ENCODE measurements at regions not wholly inside any gene's neighbourhood (a gene's known extent, or its start where the extent isn't known, plus 50 kb on each side); places are given as distances from the start of the nearest gene placed in this dataset.

DNA sequence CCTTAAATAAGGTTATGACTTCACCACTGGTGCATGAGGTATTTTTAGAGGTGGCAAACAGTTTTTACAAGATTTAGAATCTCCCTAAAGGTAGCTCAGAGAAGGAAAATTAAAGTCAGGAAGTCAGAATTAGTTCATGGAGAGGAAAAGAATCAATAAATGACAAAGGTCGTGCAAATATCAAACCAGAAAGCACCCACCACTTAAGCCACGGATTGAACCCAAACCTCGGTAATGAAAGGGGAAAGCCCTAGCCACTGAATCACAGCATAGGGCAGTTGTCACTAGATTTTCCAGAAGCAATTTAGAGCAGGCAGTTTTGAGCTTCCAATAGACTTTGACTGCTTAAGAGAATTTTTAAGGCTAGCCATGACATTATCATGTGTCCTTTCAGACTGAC, 1590.4 kb downstream of the SLITRK1 start:
- no peak overlapping the region for H3K9ac ChIP-seq (ENCODE audit: low read depth in 1 of 2, low read length in 2 of 2)

More for the DNA sequence above, 1590.4 kb downstream of the SLITRK1 start:
- 32% methylated on average over 3 of the region's 3 CpGs for WGBS
- Histone ChIP-seq H3K4me1 (ENCODE audit: control insufficient read depth in 4 of 4, insufficient read depth in 4 of 4, low read length in 3 of 4) (peaks cover 0 to 11% (median 2%) of the 10 kb centered on the region in 4 donors), H3K27ac (ENCODE audit: low read depth in 1 of 2, low read length in 2 of 2) (peak overlapping the region in 1 of 2 donors; percentile 57), H3K27me3 (ENCODE audit: control insufficient read depth in 4 of 4, insufficient read depth in 4 of 4, low read length in 3 of 4) (no peaks in the 10 kb centered on the region), H3K4me3 (ENCODE audit: low read depth in 1 of 3, low read length in 3 of 3) (no peak overlapping the region), H3K9me3 (ENCODE audit: control insufficient read depth in 4 of 4, low read length in 3 of 4) (no peaks in the 10 kb centered on the region), H3K36me3 (ENCODE audit: control insufficient read depth in 4 of 4, insufficient read depth in 3 of 4, low read depth in 1 of 4, low read length in 3 of 4) (no peaks in the 10 kb centered on the region)
- DNase-seq (ENCODE audit: low spot score) = no peak
- TF ChIP-seq RXRA (IDR thresholded peaks at IDR 0.05) (peak; percentile 45), FOXA2 (IDR thresholded peaks at IDR 0.05) (no peak), RAD21 (IDR thresholded peaks at IDR 0.05) (peak in 1 of 2 donors; percentile 8), GABPA (IDR thresholded peaks at IDR 0.05 in 1 of 2, conservative IDR thresholded peaks at IDR 0.05 in 1 of 2) (no peak), HNF4A (conservative IDR thresholded peaks at IDR 0.05) (peak; percentile 80 to 89), YY1 (IDR thresholded peaks at IDR 0.05) (no peak), EGR1 (IDR thresholded peaks at IDR 0.05; ENCODE audit: low read depth in 2 of 2) (peak in 1 of 2 donors; percentile 19), SP1 (IDR thresholded peaks at IDR 0.05) (peak; percentile 90), TAF1 (conservative IDR thresholded peaks at IDR 0.05) (no peak), JUND (IDR thresholded peaks at IDR 0.05) (peak in 1 of 2 donors; percentile 38), HNF4G (IDR thresholded peaks at IDR 0.05) (peak; percentile 60), NR2F2 (IDR thresholded peaks at IDR 0.05) (no peak), FOXA1 (IDR thresholded peaks at IDR 0.05) (no peak)
- TF ChIP-seq, protein P1, sequence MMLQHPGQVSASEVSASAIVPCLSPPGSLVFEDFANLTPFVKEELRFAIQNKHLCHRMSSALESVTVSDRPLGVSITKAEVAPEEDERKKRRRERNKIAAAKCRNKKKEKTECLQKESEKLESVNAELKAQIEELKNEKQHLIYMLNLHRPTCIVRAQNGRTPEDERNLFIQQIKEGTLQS (IDR thresholded peaks at IDR 0.05) = no peak
- TF ChIP-seq, protein P2, sequence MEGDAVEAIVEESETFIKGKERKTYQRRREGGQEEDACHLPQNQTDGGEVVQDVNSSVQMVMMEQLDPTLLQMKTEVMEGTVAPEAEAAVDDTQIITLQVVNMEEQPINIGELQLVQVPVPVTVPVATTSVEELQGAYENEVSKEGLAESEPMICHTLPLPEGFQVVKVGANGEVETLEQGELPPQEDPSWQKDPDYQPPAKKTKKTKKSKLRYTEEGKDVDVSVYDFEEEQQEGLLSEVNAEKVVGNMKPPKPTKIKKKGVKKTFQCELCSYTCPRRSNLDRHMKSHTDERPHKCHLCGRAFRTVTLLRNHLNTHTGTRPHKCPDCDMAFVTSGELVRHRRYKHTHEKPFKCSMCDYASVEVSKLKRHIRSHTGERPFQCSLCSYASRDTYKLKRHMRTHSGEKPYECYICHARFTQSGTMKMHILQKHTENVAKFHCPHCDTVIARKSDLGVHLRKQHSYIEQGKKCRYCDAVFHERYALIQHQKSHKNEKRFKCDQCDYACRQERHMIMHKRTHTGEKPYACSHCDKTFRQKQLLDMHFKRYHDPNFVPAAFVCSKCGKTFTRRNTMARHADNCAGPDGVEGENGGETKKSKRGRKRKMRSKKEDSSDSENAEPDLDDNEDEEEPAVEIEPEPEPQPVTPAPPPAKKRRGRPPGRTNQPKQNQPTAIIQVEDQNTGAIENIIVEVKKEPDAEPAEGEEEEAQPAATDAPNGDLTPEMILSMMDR (IDR thresholded peaks at IDR 0.05; ENCODE audit: low read depth, low read length, missing input control) = no peak
- TF ChIP-seq, protein P3, sequence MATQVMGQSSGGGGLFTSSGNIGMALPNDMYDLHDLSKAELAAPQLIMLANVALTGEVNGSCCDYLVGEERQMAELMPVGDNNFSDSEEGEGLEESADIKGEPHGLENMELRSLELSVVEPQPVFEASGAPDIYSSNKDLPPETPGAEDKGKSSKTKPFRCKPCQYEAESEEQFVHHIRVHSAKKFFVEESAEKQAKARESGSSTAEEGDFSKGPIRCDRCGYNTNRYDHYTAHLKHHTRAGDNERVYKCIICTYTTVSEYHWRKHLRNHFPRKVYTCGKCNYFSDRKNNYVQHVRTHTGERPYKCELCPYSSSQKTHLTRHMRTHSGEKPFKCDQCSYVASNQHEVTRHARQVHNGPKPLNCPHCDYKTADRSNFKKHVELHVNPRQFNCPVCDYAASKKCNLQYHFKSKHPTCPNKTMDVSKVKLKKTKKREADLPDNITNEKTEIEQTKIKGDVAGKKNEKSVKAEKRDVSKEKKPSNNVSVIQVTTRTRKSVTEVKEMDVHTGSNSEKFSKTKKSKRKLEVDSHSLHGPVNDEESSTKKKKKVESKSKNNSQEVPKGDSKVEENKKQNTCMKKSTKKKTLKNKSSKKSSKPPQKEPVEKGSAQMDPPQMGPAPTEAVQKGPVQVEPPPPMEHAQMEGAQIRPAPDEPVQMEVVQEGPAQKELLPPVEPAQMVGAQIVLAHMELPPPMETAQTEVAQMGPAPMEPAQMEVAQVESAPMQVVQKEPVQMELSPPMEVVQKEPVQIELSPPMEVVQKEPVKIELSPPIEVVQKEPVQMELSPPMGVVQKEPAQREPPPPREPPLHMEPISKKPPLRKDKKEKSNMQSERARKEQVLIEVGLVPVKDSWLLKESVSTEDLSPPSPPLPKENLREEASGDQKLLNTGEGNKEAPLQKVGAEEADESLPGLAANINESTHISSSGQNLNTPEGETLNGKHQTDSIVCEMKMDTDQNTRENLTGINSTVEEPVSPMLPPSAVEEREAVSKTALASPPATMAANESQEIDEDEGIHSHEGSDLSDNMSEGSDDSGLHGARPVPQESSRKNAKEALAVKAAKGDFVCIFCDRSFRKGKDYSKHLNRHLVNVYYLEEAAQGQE (IDR thresholded peaks at IDR 0.05) = no peak
- TF ChIP-seq, protein P4, sequence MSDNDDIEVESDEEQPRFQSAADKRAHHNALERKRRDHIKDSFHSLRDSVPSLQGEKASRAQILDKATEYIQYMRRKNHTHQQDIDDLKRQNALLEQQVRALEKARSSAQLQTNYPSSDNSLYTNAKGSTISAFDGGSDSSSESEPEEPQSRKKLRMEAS (IDR thresholded peaks at IDR 0.05) = no peak
- TF ChIP-seq, protein P5, sequence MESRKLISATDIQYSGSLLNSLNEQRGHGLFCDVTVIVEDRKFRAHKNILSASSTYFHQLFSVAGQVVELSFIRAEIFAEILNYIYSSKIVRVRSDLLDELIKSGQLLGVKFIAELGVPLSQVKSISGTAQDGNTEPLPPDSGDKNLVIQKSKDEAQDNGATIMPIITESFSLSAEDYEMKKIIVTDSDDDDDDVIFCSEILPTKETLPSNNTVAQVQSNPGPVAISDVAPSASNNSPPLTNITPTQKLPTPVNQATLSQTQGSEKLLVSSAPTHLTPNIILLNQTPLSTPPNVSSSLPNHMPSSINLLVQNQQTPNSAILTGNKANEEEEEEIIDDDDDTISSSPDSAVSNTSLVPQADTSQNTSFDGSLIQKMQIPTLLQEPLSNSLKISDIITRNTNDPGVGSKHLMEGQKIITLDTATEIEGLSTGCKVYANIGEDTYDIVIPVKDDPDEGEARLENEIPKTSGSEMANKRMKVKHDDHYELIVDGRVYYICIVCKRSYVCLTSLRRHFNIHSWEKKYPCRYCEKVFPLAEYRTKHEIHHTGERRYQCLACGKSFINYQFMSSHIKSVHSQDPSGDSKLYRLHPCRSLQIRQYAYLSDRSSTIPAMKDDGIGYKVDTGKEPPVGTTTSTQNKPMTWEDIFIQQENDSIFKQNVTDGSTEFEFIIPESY (IDR thresholded peaks at IDR 0.05) = no peak
